GM13977 (cell line): ENCODE measurements at regions not wholly inside any gene's neighbourhood (a gene's known extent, or its start where the extent isn't known, plus 50 kb on each side); places are given as distances from the start of the nearest gene placed in this dataset.

ENCODE experiments used
- DNase-seq: peaks from one replicate; pipeline ENCODE4 v3.0.0; 2012; ENCODE audit warnings: low spot score
- CTCF ChIP-seq: IDR thresholded peaks from 2 replicates; pipeline ENCODE4 v1.5.1; 2012; ENCODE audit warnings: mild to moderate bottlenecking, control low read depth; ENCODE audit not compliant: insufficient read depth; ENCODE audit errors: extremely low read depth, missing control alignments
- in situ Hi-C: fragments of 300-500 bp; cut with MboI; formaldehyde crosslinking; loops from one replicate; pipeline ENCODE4 v1.12.0; 2022; ENCODE audit warnings: low sequenced_read_pairs, low pct_unique_long_range_greater_than_20kb, mixed read lengths, inconsistent platforms; ENCODE audit not compliant: unreplicated experiment

- no peak for TF ChIP-seq CTCF
- in situ Hi-C loops = no loop called here
- DNase-seq = no peak
Observed at GRCh38 chr5:145293716-145294115, 541.4 kb downstream of the PRELID2 start.

GRCh38 chr5:145292278-145292677, 542.9 kb downstream of the PRELID2 start:
- in situ Hi-C loops = no loop called here
- no peak for TF ChIP-seq CTCF
- no peak for DNase-seq

- DNase-seq = no peak
- in situ Hi-C loops = no loop called here
- TF ChIP-seq CTCF = no peak
Observed at GRCh38 chr5:145283141-145283810, 551.9 kb downstream of the PRELID2 start.

- no peak for TF ChIP-seq CTCF
- in situ Hi-C loops = no loop called here
- no peak for DNase-seq
Observed at GRCh38 chr5:145280806-145281205, 554.3 kb downstream of the PRELID2 start.

- in situ Hi-C loops = no loop called here
- TF ChIP-seq CTCF = no peak
- no peak for DNase-seq
Observed at GRCh38 chr5:145280214-145280613, 554.9 kb downstream of the PRELID2 start.

- no peak for DNase-seq
- in situ Hi-C loops = no loop called here
- TF ChIP-seq CTCF = no peak
Observed at GRCh38 chr5:145260670-145261069, 574.5 kb downstream of the PRELID2 start.

- in situ Hi-C loops = no loop called here
- DNase-seq = no peak
- TF ChIP-seq CTCF = no peak
Observed at GRCh38 chr5:145247745-145248040, 587.4 kb downstream of the PRELID2 start.
